ENCODE measurements at regions not wholly inside any gene's neighbourhood (a gene's known extent, or its start where the extent isn't known, plus 50 kb on each side); places are given as distances from the start of the nearest gene placed in this dataset.
"Not testable (repeated sequence)": the region's sequence is repeated elsewhere in the genome, so short reads cannot be mapped to it uniquely, and the experiment has no call there.

- H3K4me3 ChIP-seq (ENCODE audit: insufficient read length, low read depth), result no peak overlapping the region
- no peaks in the 10 kb centered on the region for H3K4me1 ChIP-seq (ENCODE audit: insufficient read depth, insufficient read length)
- DNase-seq (ENCODE audit: low read depth, low spot score), result no peak
- TF ChIP-seq YY1 (IDR thresholded peaks at IDR 0.05; ENCODE audit: insufficient read depth, insufficient read length) (no peak), ZNF274 (IDR thresholded peaks at IDR 0.05; ENCODE audit: low read depth, low read length) (no peak)
- H3K36me3 ChIP-seq (ENCODE audit: insufficient read depth, insufficient read length, low read length), result no peaks in the 10 kb centered on the region
- H3K9me3 ChIP-seq (ENCODE audit: insufficient read depth, low read length), result no peaks in the 10 kb centered on the region
- no peak overlapping the region for H3K9ac ChIP-seq (ENCODE audit: insufficient read length, low read depth)
- no peaks in the 10 kb centered on the region for H3K27me3 ChIP-seq (ENCODE audit: insufficient read depth, insufficient read length)
Measured at GRCh38 chr2:17373041-17373440, 145.2 kb downstream of the RAD51AP2 start.

GRCh38 chr2:17363846-17364245 lies 154.4 kb downstream of the RAD51AP2 start:
- Histone ChIP-seq H3K9ac (ENCODE audit: insufficient read length, low read depth) (no peak overlapping the region), H3K9me3 (ENCODE audit: insufficient read depth, low read length) (no peaks in the 10 kb centered on the region), H3K27me3 (ENCODE audit: insufficient read depth, insufficient read length) (no peaks in the 10 kb centered on the region)

GRCh38 chr2:17362956-17363355 lies 155.3 kb downstream of the RAD51AP2 start:
- H3K36me3 ChIP-seq (ENCODE audit: insufficient read depth, insufficient read length, low read length), result no peaks in the 10 kb centered on the region
- no peaks in the 10 kb centered on the region for H3K4me1 ChIP-seq (ENCODE audit: insufficient read depth, insufficient read length)
- no peak overlapping the region for H3K4me3 ChIP-seq (ENCODE audit: insufficient read length, low read depth)
- no peaks in the 10 kb centered on the region for H3K27me3 ChIP-seq (ENCODE audit: insufficient read depth, insufficient read length)
- no peak for TF ChIP-seq ZNF274 (IDR thresholded peaks at IDR 0.05; ENCODE audit: low read depth, low read length)
- TF ChIP-seq YY1 (IDR thresholded peaks at IDR 0.05; ENCODE audit: insufficient read depth, insufficient read length), result no peak
- no peak for TF ChIP-seq SUZ12 (IDR thresholded peaks at IDR 0.05; ENCODE audit: extremely low read depth, insufficient read depth, insufficient read length)
- no peak overlapping the region for H3K9ac ChIP-seq (ENCODE audit: insufficient read length, low read depth)
- no peak for DNase-seq (ENCODE audit: low read depth, low spot score)
- no peaks in the 10 kb centered on the region for H3K9me3 ChIP-seq (ENCODE audit: insufficient read depth, low read length)

More at GRCh38 chr2:17363846-17364245, 154.4 kb downstream of the RAD51AP2 start:
- Histone ChIP-seq H3K4me3 (ENCODE audit: insufficient read length, low read depth) (no peak overlapping the region), H3K36me3 (ENCODE audit: insufficient read depth, insufficient read length, low read length) (no peaks in the 10 kb centered on the region), H3K4me1 (ENCODE audit: insufficient read depth, insufficient read length) (no peaks in the 10 kb centered on the region)
- DNase-seq (ENCODE audit: low read depth, low spot score), result no peak
- no peak for TF ChIP-seq YY1 (IDR thresholded peaks at IDR 0.05; ENCODE audit: insufficient read depth, insufficient read length)
- TF ChIP-seq SUZ12 (IDR thresholded peaks at IDR 0.05; ENCODE audit: extremely low read depth, insufficient read depth, insufficient read length), result no peak
- TF ChIP-seq ZNF274 (IDR thresholded peaks at IDR 0.05; ENCODE audit: low read depth, low read length), result no peak

- Histone ChIP-seq H3K4me3 (ENCODE audit: insufficient read length, low read depth) (no peak overlapping the region), H3K27me3 (ENCODE audit: insufficient read depth, insufficient read length) (no peaks in the 10 kb centered on the region), H3K9me3 (ENCODE audit: insufficient read depth, low read length) (no peaks in the 10 kb centered on the region), H3K36me3 (ENCODE audit: insufficient read depth, insufficient read length, low read length) (no peaks in the 10 kb centered on the region), H3K9ac (ENCODE audit: insufficient read length, low read depth) (no peak overlapping the region), H3K4me1 (ENCODE audit: insufficient read depth, insufficient read length) (no peaks in the 10 kb centered on the region)
- no peak for DNase-seq (ENCODE audit: low read depth, low spot score)
- TF ChIP-seq YY1 (IDR thresholded peaks at IDR 0.05; ENCODE audit: insufficient read depth, insufficient read length) (no peak), SUZ12 (IDR thresholded peaks at IDR 0.05; ENCODE audit: extremely low read depth, insufficient read depth, insufficient read length) (no peak)
Measured at GRCh38 chr2:17355608-17356329, 162.5 kb downstream of the RAD51AP2 start.

GRCh38 chr2:17353263-17353662 lies 165.0 kb downstream of the RAD51AP2 start:
- no peak for TF ChIP-seq YY1 (IDR thresholded peaks at IDR 0.05; ENCODE audit: insufficient read depth, insufficient read length)
- TF ChIP-seq ZNF274 (IDR thresholded peaks at IDR 0.05; ENCODE audit: low read depth, low read length), result no peak
- TF ChIP-seq SUZ12 (IDR thresholded peaks at IDR 0.05; ENCODE audit: extremely low read depth, insufficient read depth, insufficient read length), result no peak
- no peak overlapping the region for H3K9ac ChIP-seq (ENCODE audit: insufficient read length, low read depth)
- no peak for DNase-seq (ENCODE audit: low read depth, low spot score)
- no peaks in the 10 kb centered on the region for H3K9me3 ChIP-seq (ENCODE audit: insufficient read depth, low read length)
- H3K36me3 ChIP-seq (ENCODE audit: insufficient read depth, insufficient read length, low read length), result no peaks in the 10 kb centered on the region
- no peaks in the 10 kb centered on the region for H3K4me1 ChIP-seq (ENCODE audit: insufficient read depth, insufficient read length)
- H3K4me3 ChIP-seq (ENCODE audit: insufficient read length, low read depth), result no peak overlapping the region
- H3K27me3 ChIP-seq (ENCODE audit: insufficient read depth, insufficient read length), result no peaks in the 10 kb centered on the region

GRCh38 chr2:17342692-17343091 lies 175.5 kb downstream of the RAD51AP2 start:
- not testable (repeated sequence) for H3K9ac ChIP-seq (ENCODE audit: insufficient read length, low read depth); H3K27me3 ChIP-seq (ENCODE audit: insufficient read depth, insufficient read length); H3K4me1 ChIP-seq (ENCODE audit: insufficient read depth, insufficient read length); H3K9me3 ChIP-seq (ENCODE audit: insufficient read depth, low read length); H3K4me3 ChIP-seq (ENCODE audit: insufficient read length, low read depth); H3K36me3 ChIP-seq (ENCODE audit: insufficient read depth, insufficient read length, low read length); DNase-seq (ENCODE audit: low read depth, low spot score)

- Histone ChIP-seq H3K9ac (ENCODE audit: insufficient read length, low read depth) (no peak overlapping the region), H3K36me3 (ENCODE audit: insufficient read depth, insufficient read length, low read length) (no peaks in the 10 kb centered on the region), H3K9me3 (ENCODE audit: insufficient read depth, low read length) (no peaks in the 10 kb centered on the region), H3K27me3 (ENCODE audit: insufficient read depth, insufficient read length) (no peaks in the 10 kb centered on the region), H3K4me3 (ENCODE audit: insufficient read length, low read depth) (no peak overlapping the region), H3K4me1 (ENCODE audit: insufficient read depth, insufficient read length) (no peaks in the 10 kb centered on the region)
- TF ChIP-seq SUZ12 (IDR thresholded peaks at IDR 0.05; ENCODE audit: extremely low read depth, insufficient read depth, insufficient read length) (no peak), YY1 (IDR thresholded peaks at IDR 0.05; ENCODE audit: insufficient read depth, insufficient read length) (no peak), ZNF274 (IDR thresholded peaks at IDR 0.05; ENCODE audit: low read depth, low read length) (no peak)
- no peak for DNase-seq (ENCODE audit: low read depth, low spot score)
Measured at GRCh38 chr2:17337507-17337906, 180.7 kb downstream of the RAD51AP2 start.

All from NT2/D1 (cell line).